ENCODE measurements at regions not wholly inside any gene's neighbourhood (a gene's known extent, or its start where the extent isn't known, plus 50 kb on each side); places are given as distances from the start of the nearest gene placed in this dataset.

DNA sequence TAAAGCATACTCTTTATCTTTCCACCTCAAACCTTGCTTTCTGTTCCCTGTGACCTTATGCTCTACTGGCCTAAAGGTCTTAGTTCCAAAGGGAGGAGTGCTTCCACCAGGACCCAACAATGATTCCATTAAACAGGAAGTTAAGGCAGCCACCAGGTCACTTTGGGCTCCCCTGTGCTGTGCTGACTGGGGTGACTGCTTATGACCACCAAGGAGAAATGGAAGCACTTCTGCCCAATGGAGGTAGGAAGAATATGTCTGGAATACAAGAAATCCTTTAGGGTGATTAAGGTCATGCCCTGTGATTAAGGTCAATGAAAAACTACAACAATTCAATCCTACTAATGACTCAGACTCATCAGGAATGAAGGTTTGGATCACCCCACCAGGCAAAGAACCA lies 233.8 kb upstream of the CDH11 start:
- TF ChIP-seq, protein P1, sequence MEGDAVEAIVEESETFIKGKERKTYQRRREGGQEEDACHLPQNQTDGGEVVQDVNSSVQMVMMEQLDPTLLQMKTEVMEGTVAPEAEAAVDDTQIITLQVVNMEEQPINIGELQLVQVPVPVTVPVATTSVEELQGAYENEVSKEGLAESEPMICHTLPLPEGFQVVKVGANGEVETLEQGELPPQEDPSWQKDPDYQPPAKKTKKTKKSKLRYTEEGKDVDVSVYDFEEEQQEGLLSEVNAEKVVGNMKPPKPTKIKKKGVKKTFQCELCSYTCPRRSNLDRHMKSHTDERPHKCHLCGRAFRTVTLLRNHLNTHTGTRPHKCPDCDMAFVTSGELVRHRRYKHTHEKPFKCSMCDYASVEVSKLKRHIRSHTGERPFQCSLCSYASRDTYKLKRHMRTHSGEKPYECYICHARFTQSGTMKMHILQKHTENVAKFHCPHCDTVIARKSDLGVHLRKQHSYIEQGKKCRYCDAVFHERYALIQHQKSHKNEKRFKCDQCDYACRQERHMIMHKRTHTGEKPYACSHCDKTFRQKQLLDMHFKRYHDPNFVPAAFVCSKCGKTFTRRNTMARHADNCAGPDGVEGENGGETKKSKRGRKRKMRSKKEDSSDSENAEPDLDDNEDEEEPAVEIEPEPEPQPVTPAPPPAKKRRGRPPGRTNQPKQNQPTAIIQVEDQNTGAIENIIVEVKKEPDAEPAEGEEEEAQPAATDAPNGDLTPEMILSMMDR (IDR thresholded peaks at IDR 0.05; ENCODE audit: low read depth, low read length), result no peak
- H3K4me3 ChIP-seq (replicated peaks in 1 of 2; ENCODE audit: low read depth in 2 of 2, low read length in 2 of 2), result no peak overlapping the region
- no peak for DNase-seq (ENCODE audit: low read depth in 2 of 2)

DNA sequence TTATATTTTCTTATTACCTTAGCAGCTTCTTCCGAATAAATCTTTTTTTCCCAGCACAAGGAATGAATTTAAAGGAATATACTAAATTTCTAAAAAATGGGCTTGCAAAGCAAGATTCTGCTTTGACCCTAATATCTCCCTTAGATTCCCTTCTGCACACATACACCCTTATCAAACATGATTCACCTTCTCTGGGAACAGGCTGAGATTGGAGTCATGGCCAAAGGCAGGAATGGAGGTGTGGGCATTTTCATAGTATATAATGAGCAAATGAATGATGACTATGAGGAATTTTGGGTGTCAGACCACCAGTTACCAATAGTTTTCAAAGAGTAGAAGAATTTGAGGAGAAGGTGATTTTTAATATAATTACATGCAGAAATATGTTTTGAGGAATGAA lies 231.3 kb upstream of the CDH11 start:
- no peak overlapping the region for H3K4me3 ChIP-seq (replicated peaks in 1 of 2; ENCODE audit: low read depth in 2 of 2, low read length in 2 of 2)
- no peak for DNase-seq (ENCODE audit: low read depth in 2 of 2)
- TF ChIP-seq, protein P1 (IDR thresholded peaks at IDR 0.05; ENCODE audit: low read depth, low read length), result no peak

DNA sequence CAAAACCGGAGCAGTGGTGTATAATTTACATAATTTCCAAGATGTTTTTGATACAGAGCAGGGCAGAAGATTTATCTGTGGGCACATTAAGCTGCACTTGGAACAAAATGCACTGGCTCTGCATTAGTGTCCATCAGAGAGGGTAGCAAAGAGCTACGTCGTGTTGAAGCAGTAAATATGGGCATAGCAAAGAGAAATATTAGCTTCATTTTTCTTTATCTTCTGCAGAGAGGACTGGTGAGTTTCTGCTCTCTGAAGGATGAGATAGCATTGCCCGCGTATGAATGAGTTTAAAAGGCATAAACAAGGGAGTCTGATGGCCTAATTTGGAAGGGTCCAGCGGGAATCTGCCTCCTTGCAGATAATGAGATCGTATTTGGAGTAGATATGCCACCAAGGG lies 227.8 kb upstream of the CDH11 start:
- H3K4me3 ChIP-seq (replicated peaks in 1 of 2; ENCODE audit: low read depth in 2 of 2, low read length in 2 of 2), result no peak overlapping the region
- no peak for DNase-seq (ENCODE audit: low read depth in 2 of 2)
- TF ChIP-seq, protein P1 (IDR thresholded peaks at IDR 0.05; ENCODE audit: low read depth, low read length), result no peak

DNA sequence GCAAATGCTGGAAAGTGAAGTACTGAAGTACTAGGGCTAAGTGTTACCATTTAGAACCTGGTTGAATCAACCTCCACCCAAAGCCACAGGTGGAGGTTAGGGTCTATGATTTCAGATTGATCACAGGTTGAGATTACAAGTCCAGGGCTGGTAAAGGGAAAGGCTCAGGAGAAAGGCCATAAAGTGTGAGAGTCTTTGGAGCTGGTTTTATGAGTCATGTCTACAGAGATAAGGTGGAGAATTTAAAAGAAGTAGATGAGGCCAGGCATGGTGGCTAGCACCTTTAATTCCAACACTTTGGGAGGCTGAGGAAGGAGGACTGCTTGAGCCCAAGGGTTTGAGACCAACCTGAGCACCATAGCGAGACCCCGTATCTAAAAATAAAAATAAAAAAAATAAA lies 221.7 kb upstream of the CDH11 start:
- DNase-seq (ENCODE audit: low read depth in 2 of 2), result no peak
- TF ChIP-seq, protein P1 (IDR thresholded peaks at IDR 0.05; ENCODE audit: low read depth, low read length), result no peak
- no peak overlapping the region for H3K4me3 ChIP-seq (replicated peaks in 1 of 2; ENCODE audit: low read depth in 2 of 2, low read length in 2 of 2)

DNA sequence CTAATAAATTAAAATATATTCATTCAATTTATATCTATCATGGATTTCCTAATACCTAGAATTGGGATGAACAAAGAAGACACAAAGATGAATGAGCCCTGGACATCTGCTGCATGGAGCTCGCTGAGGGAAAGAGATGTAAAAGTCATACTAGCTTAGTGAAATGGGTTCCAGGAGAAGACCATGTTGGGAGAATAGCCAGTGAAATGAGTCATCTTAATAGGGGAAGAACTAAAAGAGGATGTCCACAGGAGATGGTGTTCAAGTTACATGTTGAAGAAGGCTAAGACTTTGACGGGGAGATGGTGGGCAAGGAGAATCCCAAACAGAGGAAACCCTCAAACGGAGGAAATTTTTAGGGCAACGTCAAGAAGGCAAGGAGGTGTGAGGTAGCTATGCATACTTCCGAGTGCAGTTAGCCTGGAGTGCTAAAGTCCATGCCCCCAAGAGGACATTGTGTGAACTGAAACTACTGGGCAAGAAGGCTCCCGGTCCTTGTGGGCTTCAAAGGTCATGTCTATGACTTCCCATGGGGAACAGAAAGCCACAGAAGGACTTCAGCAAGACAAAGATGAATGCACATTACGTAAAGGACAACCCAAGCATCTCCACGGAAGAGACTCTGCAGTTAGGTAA lies 220.5 kb upstream of the CDH11 start:
- no peak for DNase-seq (ENCODE audit: low read depth in 2 of 2)
- TF ChIP-seq, protein P1 (IDR thresholded peaks at IDR 0.05; ENCODE audit: low read depth, low read length), result no peak
- H3K4me3 ChIP-seq (replicated peaks in 1 of 2; ENCODE audit: low read depth in 2 of 2, low read length in 2 of 2), result no peak overlapping the region

DNA sequence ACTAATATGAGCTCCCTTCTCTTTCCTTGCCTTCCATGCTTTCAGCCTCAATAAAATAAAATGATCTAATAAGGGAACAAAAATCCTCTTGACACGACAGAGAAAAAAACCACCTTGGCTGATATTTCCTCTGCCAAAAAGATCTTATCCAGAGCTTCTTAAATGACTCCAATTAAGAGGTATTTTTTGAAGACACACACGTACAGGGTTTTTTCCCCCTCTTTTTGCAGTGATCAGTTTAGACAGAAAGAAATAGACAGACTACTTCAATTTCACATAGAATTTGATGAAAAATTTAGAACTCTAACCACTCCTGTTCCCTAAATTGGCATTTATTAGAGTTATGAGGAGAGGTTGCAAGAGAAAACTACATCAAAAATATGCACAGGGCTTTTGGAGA lies 217.2 kb upstream of the CDH11 start:
- no peak for DNase-seq (ENCODE audit: low read depth in 2 of 2)
- H3K4me3 ChIP-seq (replicated peaks in 1 of 2; ENCODE audit: low read depth in 2 of 2, low read length in 2 of 2), result no peak overlapping the region
- TF ChIP-seq, protein P1 (IDR thresholded peaks at IDR 0.05; ENCODE audit: low read depth, low read length), result no peak

DNA sequence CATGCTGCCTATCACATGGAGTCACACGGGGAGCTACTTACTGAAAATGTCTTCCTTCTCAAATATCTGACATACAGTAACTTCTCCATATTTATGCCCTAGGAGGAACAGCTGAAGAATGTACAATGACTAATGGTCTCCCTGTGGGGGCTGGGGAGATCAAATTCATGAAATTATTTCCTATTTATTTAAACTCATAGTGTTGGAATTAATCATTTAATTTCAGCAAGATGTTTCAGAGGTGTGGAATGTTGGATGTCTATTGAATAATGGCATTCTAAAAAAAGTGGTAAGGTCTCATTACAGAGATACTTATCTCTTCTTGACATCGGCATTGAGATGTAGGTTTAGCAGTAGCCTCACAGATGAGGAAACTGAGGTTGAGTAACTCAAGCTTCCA lies 214.3 kb upstream of the CDH11 start:
- peak; percentile 34 to 73 for DNase-seq (ENCODE audit: low read depth in 2 of 2)
- no peak overlapping the region for H3K4me3 ChIP-seq (replicated peaks in 1 of 2; ENCODE audit: low read depth in 2 of 2, low read length in 2 of 2)
- TF ChIP-seq, protein P1 (IDR thresholded peaks at IDR 0.05; ENCODE audit: low read depth, low read length), result no peak

Data from cardiac fibroblast (primary cell).